ENCODE measurements at regions not wholly inside any gene's neighbourhood (a gene's known extent, or its start where the extent isn't known, plus 50 kb on each side); places are given as distances from the start of the nearest gene placed in this dataset.

GRCh38 chr20:12063106-12063684 lies 145.5 kb downstream of the BTBD3 start:
- no peaks in the 10 kb centered on the region for H3K36me3 ChIP-seq (ENCODE audit: control insufficient read depth in 2 of 2, insufficient read depth in 2 of 2, low read length in 1 of 2)

GRCh38 chr20:12064540-12064939 lies 146.8 kb downstream of the BTBD3 start:
- Histone ChIP-seq H3K27ac (ENCODE audit: low read depth in 2 of 2, low read length in 1 of 2) (no peak overlapping the region), H3K9me3 (ENCODE audit: control insufficient read depth in 2 of 2, insufficient read depth in 1 of 2, low read depth in 1 of 2, low read length in 1 of 2) (peaks cover 3 to 7% of the 10 kb centered on the region in 2 donors), H3K4me1 (ENCODE audit: control insufficient read depth in 2 of 2, insufficient read depth in 2 of 2, low read length in 1 of 2) (no peaks in the 10 kb centered on the region), H3K36me3 (ENCODE audit: control insufficient read depth in 2 of 2, insufficient read depth in 2 of 2, low read length in 1 of 2) (no peaks in the 10 kb centered on the region), H3K27me3 (ENCODE audit: control insufficient read depth in 1 of 2, insufficient read depth in 2 of 2, low read length in 2 of 2) (no peaks in the 10 kb centered on the region), H3K4me3 (ENCODE audit: low read depth in 1 of 2, low read length in 2 of 2) (no peak overlapping the region)
- WGBS, 2 donors, result 83 to 94% methylated on average over 5 of the region's 5 CpGs

More at GRCh38 chr20:12063106-12063684, 145.5 kb downstream of the BTBD3 start:
- H3K4me1 ChIP-seq (ENCODE audit: control insufficient read depth in 2 of 2, insufficient read depth in 2 of 2, low read length in 1 of 2), result no peaks in the 10 kb centered on the region
- H3K27ac ChIP-seq (ENCODE audit: low read depth in 2 of 2, low read length in 1 of 2), result no peak overlapping the region
- H3K27me3 ChIP-seq (ENCODE audit: control insufficient read depth in 1 of 2, insufficient read depth in 2 of 2, low read length in 2 of 2), result no peaks in the 10 kb centered on the region
- H3K9me3 ChIP-seq (ENCODE audit: control insufficient read depth in 2 of 2, insufficient read depth in 1 of 2, low read depth in 1 of 2, low read length in 1 of 2), result peaks cover 3 to 7% of the 10 kb centered on the region in 2 donors
- no peak overlapping the region for H3K4me3 ChIP-seq (ENCODE audit: low read depth in 1 of 2, low read length in 2 of 2)
- 90 to 94% methylated on average over 1 of the region's 1 CpG for WGBS, 2 donors

- 89 to 94% methylated on average over 2 of the region's 2 CpGs for WGBS, 2 donors
- H3K27me3 ChIP-seq (ENCODE audit: control insufficient read depth in 1 of 2, insufficient read depth in 2 of 2, low read length in 2 of 2), result no peaks in the 10 kb centered on the region
- no peak overlapping the region for H3K27ac ChIP-seq (ENCODE audit: low read depth in 2 of 2, low read length in 1 of 2)
- no peak overlapping the region for H3K4me3 ChIP-seq (ENCODE audit: low read depth in 1 of 2, low read length in 2 of 2)
- H3K4me1 ChIP-seq (ENCODE audit: control insufficient read depth in 2 of 2, insufficient read depth in 2 of 2, low read length in 1 of 2), result no peaks in the 10 kb centered on the region
- H3K36me3 ChIP-seq (ENCODE audit: control insufficient read depth in 2 of 2, insufficient read depth in 2 of 2, low read length in 1 of 2), result no peaks in the 10 kb centered on the region
- H3K9me3 ChIP-seq (ENCODE audit: control insufficient read depth in 2 of 2, insufficient read depth in 1 of 2, low read depth in 1 of 2, low read length in 1 of 2), result peaks cover 3 to 7% of the 10 kb centered on the region in 2 donors
These were observed 150.0 kb downstream of the BTBD3 start for GRCh38 chr20:12067686-12068085.

- H3K4me3 ChIP-seq (ENCODE audit: low read depth in 1 of 2, low read length in 2 of 2), result no peak overlapping the region
- H3K4me1 ChIP-seq (ENCODE audit: control insufficient read depth in 2 of 2, insufficient read depth in 2 of 2, low read length in 1 of 2), result no peaks in the 10 kb centered on the region
- no peaks in the 10 kb centered on the region for H3K36me3 ChIP-seq (ENCODE audit: control insufficient read depth in 2 of 2, insufficient read depth in 2 of 2, low read length in 1 of 2)
- H3K9me3 ChIP-seq (ENCODE audit: control insufficient read depth in 2 of 2, insufficient read depth in 1 of 2, low read depth in 1 of 2, low read length in 1 of 2), result peaks cover 3 to 7% of the 10 kb centered on the region in 2 donors
- H3K27ac ChIP-seq (ENCODE audit: low read depth in 2 of 2, low read length in 1 of 2), result no peak overlapping the region
- 85% methylated on average over 1 of the region's 1 CpG for WGBS, 2 donors
- no peaks in the 10 kb centered on the region for H3K27me3 ChIP-seq (ENCODE audit: control insufficient read depth in 1 of 2, insufficient read depth in 2 of 2, low read length in 2 of 2)
These were observed 150.4 kb downstream of the BTBD3 start for GRCh38 chr20:12068121-12068520.

GRCh38 chr20:12069181-12069580 lies 151.5 kb downstream of the BTBD3 start:
- H3K4me1 ChIP-seq (ENCODE audit: control insufficient read depth in 2 of 2, insufficient read depth in 2 of 2, low read length in 1 of 2), result no peaks in the 10 kb centered on the region
- WGBS, 2 donors, result 90 to 92% methylated on average over 7 of the region's 7 CpGs
- no peaks in the 10 kb centered on the region for H3K36me3 ChIP-seq (ENCODE audit: control insufficient read depth in 2 of 2, insufficient read depth in 2 of 2, low read length in 1 of 2)
- H3K27ac ChIP-seq (ENCODE audit: low read depth in 2 of 2, low read length in 1 of 2), result no peak overlapping the region
- peaks cover 3 to 7% of the 10 kb centered on the region in 2 donors for H3K9me3 ChIP-seq (ENCODE audit: control insufficient read depth in 2 of 2, insufficient read depth in 1 of 2, low read depth in 1 of 2, low read length in 1 of 2)
- no peaks in the 10 kb centered on the region for H3K27me3 ChIP-seq (ENCODE audit: control insufficient read depth in 1 of 2, insufficient read depth in 2 of 2, low read length in 2 of 2)
- no peak overlapping the region for H3K4me3 ChIP-seq (ENCODE audit: low read depth in 1 of 2, low read length in 2 of 2)

GRCh38 chr20:12072221-12072953 lies 154.7 kb downstream of the BTBD3 start:
- Histone ChIP-seq H3K9me3 (ENCODE audit: control insufficient read depth in 2 of 2, insufficient read depth in 1 of 2, low read depth in 1 of 2, low read length in 1 of 2) (no peaks in the 10 kb centered on the region), H3K27me3 (ENCODE audit: control insufficient read depth in 1 of 2, insufficient read depth in 2 of 2, low read length in 2 of 2) (no peaks in the 10 kb centered on the region), H3K4me3 (ENCODE audit: low read depth in 1 of 2, low read length in 2 of 2) (no peak overlapping the region), H3K36me3 (ENCODE audit: control insufficient read depth in 2 of 2, insufficient read depth in 2 of 2, low read length in 1 of 2) (no peaks in the 10 kb centered on the region), H3K4me1 (ENCODE audit: control insufficient read depth in 2 of 2, insufficient read depth in 2 of 2, low read length in 1 of 2) (no peaks in the 10 kb centered on the region), H3K27ac (ENCODE audit: low read depth in 2 of 2, low read length in 1 of 2) (no peak overlapping the region)
- 83 to 87% methylated on average over 8 of the region's 8 CpGs for WGBS, 2 donors

GRCh38 chr20:12072954-12073264 lies 155.2 kb downstream of the BTBD3 start:
- Histone ChIP-seq H3K36me3 (ENCODE audit: control insufficient read depth in 2 of 2, insufficient read depth in 2 of 2, low read length in 1 of 2) (no peaks in the 10 kb centered on the region), H3K27me3 (ENCODE audit: control insufficient read depth in 1 of 2, insufficient read depth in 2 of 2, low read length in 2 of 2) (peaks cover 0 to 2% of the 10 kb centered on the region in 2 donors), H3K9me3 (ENCODE audit: control insufficient read depth in 2 of 2, insufficient read depth in 1 of 2, low read depth in 1 of 2, low read length in 1 of 2) (no peaks in the 10 kb centered on the region), H3K4me1 (ENCODE audit: control insufficient read depth in 2 of 2, insufficient read depth in 2 of 2, low read length in 1 of 2) (no peaks in the 10 kb centered on the region), H3K4me3 (ENCODE audit: low read depth in 1 of 2, low read length in 2 of 2) (no peak overlapping the region), H3K27ac (ENCODE audit: low read depth in 2 of 2, low read length in 1 of 2) (no peak overlapping the region)
- WGBS, 2 donors, result 89 to 97% methylated on average over 2 of the region's 2 CpGs

GRCh38 chr20:12074111-12074655 lies 156.5 kb downstream of the BTBD3 start:
- H3K9me3 ChIP-seq (ENCODE audit: control insufficient read depth in 2 of 2, insufficient read depth in 1 of 2, low read depth in 1 of 2, low read length in 1 of 2), result no peaks in the 10 kb centered on the region
- no peak overlapping the region for H3K4me3 ChIP-seq (ENCODE audit: low read depth in 1 of 2, low read length in 2 of 2)
- no peaks in the 10 kb centered on the region for H3K4me1 ChIP-seq (ENCODE audit: control insufficient read depth in 2 of 2, insufficient read depth in 2 of 2, low read length in 1 of 2)
- H3K36me3 ChIP-seq (ENCODE audit: control insufficient read depth in 2 of 2, insufficient read depth in 2 of 2, low read length in 1 of 2), result no peaks in the 10 kb centered on the region
- WGBS, 2 donors, result 86 to 91% methylated on average over 3 of the region's 3 CpGs
- peaks cover 0 to 3% of the 10 kb centered on the region in 2 donors for H3K27me3 ChIP-seq (ENCODE audit: control insufficient read depth in 1 of 2, insufficient read depth in 2 of 2, low read length in 2 of 2)
- no peak overlapping the region for H3K27ac ChIP-seq (ENCODE audit: low read depth in 2 of 2, low read length in 1 of 2)

- H3K9me3 ChIP-seq (ENCODE audit: control insufficient read depth in 2 of 2, insufficient read depth in 1 of 2, low read depth in 1 of 2, low read length in 1 of 2), result no peaks in the 10 kb centered on the region
- no peak overlapping the region for H3K4me3 ChIP-seq (ENCODE audit: low read depth in 1 of 2, low read length in 2 of 2)
- no peaks in the 10 kb centered on the region for H3K4me1 ChIP-seq (ENCODE audit: control insufficient read depth in 2 of 2, insufficient read depth in 2 of 2, low read length in 1 of 2)
- H3K27me3 ChIP-seq (ENCODE audit: control insufficient read depth in 1 of 2, insufficient read depth in 2 of 2, low read length in 2 of 2), result peaks cover 0 to 3% of the 10 kb centered on the region in 2 donors
- WGBS, 2 donors, result 63 to 65% methylated on average over 3 of the region's 3 CpGs
- no peaks in the 10 kb centered on the region for H3K36me3 ChIP-seq (ENCODE audit: control insufficient read depth in 2 of 2, insufficient read depth in 2 of 2, low read length in 1 of 2)
- H3K27ac ChIP-seq (ENCODE audit: low read depth in 2 of 2, low read length in 1 of 2), result no peak overlapping the region
These were observed 158.5 kb downstream of the BTBD3 start for GRCh38 chr20:12076200-12076599.

- peaks cover 0 to 3% of the 10 kb centered on the region in 2 donors for H3K27me3 ChIP-seq (ENCODE audit: control insufficient read depth in 1 of 2, insufficient read depth in 2 of 2, low read length in 2 of 2)
- H3K4me3 ChIP-seq (ENCODE audit: low read depth in 1 of 2, low read length in 2 of 2), result no peak overlapping the region
- H3K4me1 ChIP-seq (ENCODE audit: control insufficient read depth in 2 of 2, insufficient read depth in 2 of 2, low read length in 1 of 2), result no peaks in the 10 kb centered on the region
- H3K36me3 ChIP-seq (ENCODE audit: control insufficient read depth in 2 of 2, insufficient read depth in 2 of 2, low read length in 1 of 2), result no peaks in the 10 kb centered on the region
- WGBS, 2 donors, result 83 to 89% methylated on average over 7 of the region's 7 CpGs
- no peak overlapping the region for H3K27ac ChIP-seq (ENCODE audit: low read depth in 2 of 2, low read length in 1 of 2)
- H3K9me3 ChIP-seq (ENCODE audit: control insufficient read depth in 2 of 2, insufficient read depth in 1 of 2, low read depth in 1 of 2, low read length in 1 of 2), result no peaks in the 10 kb centered on the region
These were observed 160.2 kb downstream of the BTBD3 start for GRCh38 chr20:12077875-12078274.

Measured in esophagus (tissue), 2 donors.